ENCODE measurements at regions not wholly inside any gene's neighbourhood (a gene's known extent, or its start where the extent isn't known, plus 50 kb on each side); places are given as distances from the start of the nearest gene placed in this dataset.

GRCh38 chr13:65727070-65727469 lies 1503.1 kb downstream of the PCDH9 start:
- TF ChIP-seq CTCF (IDR thresholded peaks at IDR 0.05): no peak
- no peak for TF ChIP-seq POLR2A (IDR thresholded peaks at IDR 0.05)
